HG03460 (cell line): ENCODE measurements at regions not wholly inside any gene's neighbourhood (a gene's known extent, or its start where the extent isn't known, plus 50 kb on each side); places are given as distances from the start of the nearest gene placed in this dataset.

Experiments used
- ATAC-seq: cut with Tn5 transposase; IDR thresholded peaks from one replicate; pipeline ENCODE4 v1.9.1; 2021; ENCODE audit not compliant: unreplicated experiment

GRCh38 chr11:11789735-11790369 lies 51.9 kb upstream of the USP47 start:
- no peak for ATAC-seq

GRCh38 chr11:11788063-11788710 lies 53.6 kb upstream of the USP47 start:
- ATAC-seq, result no peak

GRCh38 chr11:11787305-11788062 lies 54.3 kb upstream of the USP47 start:
- ATAC-seq, result peak; percentile 61

GRCh38 chr11:11786771-11787170 lies 55.0 kb upstream of the USP47 start:
- no peak for ATAC-seq

GRCh38 chr11:11786234-11786633 lies 55.5 kb upstream of the USP47 start:
- ATAC-seq, result no peak

- ATAC-seq, result no peak
Measured at GRCh38 chr11:11782532-11783110, 59.2 kb upstream of the USP47 start.

- no peak for ATAC-seq
Measured at GRCh38 chr11:11780858-11781257, 60.9 kb upstream of the USP47 start.

- no peak for ATAC-seq
Measured at GRCh38 chr11:11779975-11780374, 61.8 kb upstream of the USP47 start.

- ATAC-seq, result no peak
Measured at GRCh38 chr11:11777897-11778296, 63.9 kb upstream of the USP47 start.

- ATAC-seq, result no peak
Measured at GRCh38 chr11:11776714-11777113, 65.1 kb upstream of the USP47 start.

- ATAC-seq, result no peak
Measured at GRCh38 chr11:11774928-11775327, 66.8 kb upstream of the USP47 start.

GRCh38 chr11:11772865-11773515 lies 68.8 kb upstream of the USP47 start:
- no peak for ATAC-seq

GRCh38 chr11:11770921-11771486 lies 70.8 kb upstream of the USP47 start:
- no peak for ATAC-seq

GRCh38 chr11:11770296-11770695 lies 71.5 kb upstream of the USP47 start:
- ATAC-seq, result no peak

- ATAC-seq, result no peak
Measured at GRCh38 chr11:11769782-11770181, 72.0 kb upstream of the USP47 start.

GRCh38 chr11:11769362-11769761 lies 72.4 kb upstream of the USP47 start:
- ATAC-seq, result no peak

GRCh38 chr11:11764423-11764803 lies 77.4 kb upstream of the USP47 start:
- no peak for ATAC-seq

GRCh38 chr11:11763796-11764422 lies 77.9 kb upstream of the USP47 start:
- ATAC-seq, result no peak

GRCh38 chr11:11760838-11761237 lies 80.9 kb upstream of the USP47 start:
- no peak for ATAC-seq

- ATAC-seq, result no peak
Measured at GRCh38 chr11:11758603-11759196, 83.1 kb upstream of the USP47 start.
